ENCODE measurements at regions not wholly inside any gene's neighbourhood (a gene's known extent, or its start where the extent isn't known, plus 50 kb on each side); places are given as distances from the start of the nearest gene placed in this dataset.

- H3K4me1 Mint-ChIP-seq = no peaks in the 10 kb centered on the region
These were observed 50.1 kb upstream of the CAV2 start for GRCh38 chr7:116449441-116449840.

More at GRCh38 chr7:116449441-116449840, 50.1 kb upstream of the CAV2 start:
- H3K36me3 Mint-ChIP-seq (ENCODE audit: low read depth) = no peaks in the 10 kb centered on the region
- H3K27me3 Mint-ChIP-seq = peaks cover 20% of the 10 kb centered on the region
- no peak overlapping the region for H3K27ac Mint-ChIP-seq
- no peaks in the 10 kb centered on the region for H3K9me3 Mint-ChIP-seq
- no peak overlapping the region for H3K4me3 Mint-ChIP-seq
- ATAC-seq (replicated peaks) = no peak
